ENCODE measurements at regions not wholly inside any gene's neighbourhood (a gene's known extent, or its start where the extent isn't known, plus 50 kb on each side); places are given as distances from the start of the nearest gene placed in this dataset.

- no peaks in the 10 kb centered on the region for H3K9me3 Mint-ChIP-seq (ENCODE audit: insufficient read depth)
- no peak overlapping the region for H3K27ac Mint-ChIP-seq
- ATAC-seq (no peak), DNase-seq (no peak)
- ChIA-PET CTCF (no interaction called here), POLR2A (no interaction called here)
- no peaks in the 10 kb centered on the region for H3K4me1 Mint-ChIP-seq (ENCODE audit: low read depth)
- H3K27me3 Mint-ChIP-seq (ENCODE audit: low read depth): no peaks in the 10 kb centered on the region
- H3K36me3 Mint-ChIP-seq (ENCODE audit: low read depth): no peaks in the 10 kb centered on the region
- no peak overlapping the region for H3K4me3 Mint-ChIP-seq
Measured at GRCh38 chr12:111288771-111289170, 80.1 kb downstream of the PHETA1 start.

DNA sequence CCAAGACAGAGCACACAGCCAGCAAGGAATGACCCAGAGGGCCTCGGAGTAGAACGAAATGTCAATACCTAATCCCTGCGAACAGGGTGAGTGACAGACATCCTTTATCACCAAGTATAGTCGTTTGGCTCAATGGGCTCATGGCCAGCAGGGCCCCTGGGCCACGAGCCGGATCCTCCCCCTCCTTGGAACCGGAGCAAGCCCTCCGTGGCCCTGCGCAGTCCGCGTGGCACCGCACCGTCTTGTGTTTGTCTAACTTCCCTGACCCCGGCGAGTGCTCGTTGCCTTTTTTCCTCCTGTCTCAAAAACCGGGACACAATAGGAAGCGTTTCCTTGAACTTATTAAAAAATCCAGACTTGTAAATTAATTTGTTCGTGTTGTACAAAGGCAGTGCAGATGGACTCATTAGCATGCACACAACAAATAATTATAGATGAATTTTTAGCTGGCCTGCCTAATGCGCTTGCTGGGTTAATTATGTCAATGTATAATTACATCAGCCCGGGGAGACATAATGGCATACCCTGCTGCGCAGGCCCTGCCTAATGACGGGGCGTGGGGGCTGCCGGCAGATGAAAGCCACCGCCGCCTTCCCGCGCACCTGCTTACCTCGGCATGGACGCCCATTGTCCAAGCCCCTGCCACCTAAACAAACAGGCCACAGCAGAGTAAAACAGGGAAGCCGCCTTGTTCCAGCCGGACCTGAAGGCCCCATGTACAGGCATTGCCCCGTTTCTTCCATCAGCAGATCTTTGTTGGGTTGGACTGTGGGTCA, 81.6 kb downstream of the PHETA1 start:
- no peak overlapping the region for H3K4me3 Mint-ChIP-seq
- no peak for ATAC-seq
- no peak for DNase-seq
- H3K36me3 Mint-ChIP-seq (ENCODE audit: low read depth): no peaks in the 10 kb centered on the region
- no peak overlapping the region for H3K27ac Mint-ChIP-seq
- ChIA-PET POLR2A (no interaction called here), CTCF (no interaction called here)
- H3K9me3 Mint-ChIP-seq (ENCODE audit: insufficient read depth): no peaks in the 10 kb centered on the region
- no peaks in the 10 kb centered on the region for H3K27me3 Mint-ChIP-seq (ENCODE audit: low read depth)
- no peaks in the 10 kb centered on the region for H3K4me1 Mint-ChIP-seq (ENCODE audit: low read depth)

DNA sequence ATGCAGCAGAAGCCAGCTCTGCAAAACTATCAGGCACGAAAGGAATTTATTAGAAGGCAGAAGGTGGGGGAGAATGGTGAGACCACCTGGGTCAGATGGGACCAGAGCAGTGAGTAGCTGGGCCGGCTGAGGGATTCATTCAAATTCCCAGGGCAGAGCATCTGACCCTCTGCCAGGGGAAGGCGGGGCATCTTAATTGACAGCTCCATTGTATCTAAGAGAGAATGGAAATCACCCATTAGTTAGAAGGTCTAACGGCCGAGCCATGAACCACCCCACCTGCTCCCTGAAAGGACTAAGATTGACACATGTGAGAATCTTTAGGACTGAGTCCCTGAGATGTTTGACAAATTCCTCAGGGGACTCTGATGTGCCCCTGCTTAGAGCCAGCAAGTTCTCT, 83.7 kb downstream of the PHETA1 start:
- Mint-ChIP-seq H3K27ac (no peak overlapping the region), H3K9me3 (ENCODE audit: insufficient read depth) (no peaks in the 10 kb centered on the region), H3K27me3 (ENCODE audit: low read depth) (no peaks in the 10 kb centered on the region), H3K4me1 (ENCODE audit: low read depth) (no peaks in the 10 kb centered on the region), H3K36me3 (ENCODE audit: low read depth) (no peaks in the 10 kb centered on the region), H3K4me3 (no peak overlapping the region)
- CTCF ChIA-PET: no interaction called here
- POLR2A ChIA-PET: interaction anchor here (0.6 kb wide), 1 partner anchor 13 kb away, joined by 3 read pairs; no protein-coding TSS in a partner anchor
- DNase-seq (no peak), ATAC-seq (no peak)

DNA sequence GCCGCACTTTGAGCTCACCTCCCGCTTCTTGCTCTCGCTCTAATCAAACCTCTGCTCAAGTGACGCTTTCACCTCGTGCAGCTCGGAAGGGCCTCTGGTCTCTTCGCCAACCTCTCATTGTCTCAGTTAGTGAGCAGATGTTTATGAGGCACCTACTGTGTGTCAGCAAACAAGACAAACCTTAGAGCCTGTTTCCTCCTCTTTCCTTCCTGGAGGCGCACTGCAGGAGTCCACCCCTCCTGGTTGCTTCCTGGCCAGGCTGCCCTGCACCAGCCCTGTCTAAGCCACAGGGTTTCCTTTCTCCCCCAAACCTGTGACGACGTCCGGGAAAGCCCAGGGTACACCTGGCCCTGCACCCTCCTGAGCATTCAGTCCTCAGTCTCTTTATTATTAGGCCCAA, 84.2 kb downstream of the PHETA1 start:
- H3K27ac Mint-ChIP-seq: no peak overlapping the region
- CTCF ChIA-PET: no interaction called here
- DNase-seq: no peak
- ATAC-seq: no peak
- no peak overlapping the region for H3K4me3 Mint-ChIP-seq
- no peaks in the 10 kb centered on the region for H3K27me3 Mint-ChIP-seq (ENCODE audit: low read depth)
- H3K36me3 Mint-ChIP-seq (ENCODE audit: low read depth): no peaks in the 10 kb centered on the region
- POLR2A ChIA-PET: no interaction called here
- no peaks in the 10 kb centered on the region for H3K4me1 Mint-ChIP-seq (ENCODE audit: low read depth)
- H3K9me3 Mint-ChIP-seq (ENCODE audit: insufficient read depth): no peaks in the 10 kb centered on the region

DNA sequence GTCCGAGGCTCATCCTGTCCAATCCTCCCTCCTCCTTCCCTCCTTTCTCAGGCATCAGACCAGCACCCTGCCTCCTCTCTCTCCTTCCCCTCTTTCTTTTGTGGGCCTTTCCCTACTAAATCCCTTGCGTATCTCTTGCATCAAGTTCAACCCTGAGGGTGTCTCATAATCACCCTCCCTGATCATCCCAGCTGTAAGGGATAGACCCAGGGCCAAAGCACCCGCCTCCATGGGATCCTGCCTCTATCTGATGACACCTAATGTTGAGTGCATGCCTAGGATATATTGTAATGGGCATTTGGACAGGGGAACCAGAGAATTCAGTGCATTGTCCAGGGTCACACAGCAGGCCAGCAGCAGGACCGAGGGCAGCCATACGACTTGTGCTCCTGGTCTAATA, 84.9 kb downstream of the PHETA1 start:
- CTCF ChIA-PET: no interaction called here
- Mint-ChIP-seq H3K4me3 (no peak overlapping the region), H3K4me1 (ENCODE audit: low read depth) (no peaks in the 10 kb centered on the region), H3K36me3 (ENCODE audit: low read depth) (no peaks in the 10 kb centered on the region), H3K27me3 (ENCODE audit: low read depth) (no peaks in the 10 kb centered on the region), H3K9me3 (ENCODE audit: insufficient read depth) (no peaks in the 10 kb centered on the region), H3K27ac (no peak overlapping the region)
- ATAC-seq: no peak
- no peak for DNase-seq
- POLR2A ChIA-PET: no interaction called here

DNA sequence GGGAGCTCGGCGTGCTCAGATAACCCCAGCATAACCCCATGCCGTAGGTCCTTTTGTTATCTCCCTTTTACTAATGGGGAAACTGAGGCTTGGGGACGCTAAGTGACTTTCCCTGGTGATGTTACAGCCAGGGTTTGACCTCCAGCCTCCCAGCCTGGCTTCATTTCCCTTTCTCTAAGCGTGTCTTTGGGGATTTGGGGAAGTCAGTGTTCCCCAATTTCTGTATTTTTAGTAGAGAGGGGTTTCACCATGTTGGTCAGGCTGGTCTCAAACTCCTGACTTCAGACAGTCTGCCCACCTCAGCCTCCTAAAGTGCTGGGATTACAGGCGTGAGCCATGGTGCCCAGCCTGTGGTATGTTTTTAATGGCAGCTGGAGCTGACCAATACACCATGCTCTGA, 85.4 kb downstream of the PHETA1 start:
- no peaks in the 10 kb centered on the region for H3K27me3 Mint-ChIP-seq (ENCODE audit: low read depth)
- DNase-seq (no peak), ATAC-seq (no peak)
- no peaks in the 10 kb centered on the region for H3K36me3 Mint-ChIP-seq (ENCODE audit: low read depth)
- H3K4me3 Mint-ChIP-seq: no peak overlapping the region
- no peak overlapping the region for H3K27ac Mint-ChIP-seq
- H3K9me3 Mint-ChIP-seq (ENCODE audit: insufficient read depth): no peaks in the 10 kb centered on the region
- ChIA-PET CTCF (no interaction called here), POLR2A (no interaction called here)
- no peaks in the 10 kb centered on the region for H3K4me1 Mint-ChIP-seq (ENCODE audit: low read depth)

DNA sequence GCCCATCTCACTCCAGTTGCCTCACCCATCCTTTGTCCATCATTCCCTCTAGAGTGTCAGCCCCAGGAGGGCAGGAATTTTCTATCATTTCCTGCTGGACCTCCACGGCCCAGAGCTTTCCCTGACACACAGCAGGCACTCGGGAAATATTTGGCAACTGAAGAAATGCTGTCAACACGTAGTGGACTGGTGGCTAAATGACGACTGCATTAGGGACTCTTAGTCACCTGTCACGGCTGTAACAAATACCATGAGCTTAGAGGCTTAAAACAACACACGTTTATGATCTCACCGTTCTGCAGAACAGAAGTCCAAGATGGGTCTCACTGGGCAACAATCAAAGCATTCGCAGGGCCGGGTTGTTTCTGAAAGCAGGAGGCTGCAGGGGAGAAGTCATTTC, 91.3 kb downstream of the PHETA1 start:
- ChIA-PET POLR2A (no interaction called here), CTCF (no interaction called here)
- Mint-ChIP-seq H3K27ac (no peak overlapping the region), H3K4me3 (no peak overlapping the region), H3K4me1 (ENCODE audit: low read depth) (peaks cover 4% of the 10 kb centered on the region), H3K36me3 (ENCODE audit: low read depth) (no peaks in the 10 kb centered on the region), H3K27me3 (ENCODE audit: low read depth) (no peaks in the 10 kb centered on the region), H3K9me3 (ENCODE audit: insufficient read depth) (no peaks in the 10 kb centered on the region)
- DNase-seq (no peak), ATAC-seq (no peak)

DNA sequence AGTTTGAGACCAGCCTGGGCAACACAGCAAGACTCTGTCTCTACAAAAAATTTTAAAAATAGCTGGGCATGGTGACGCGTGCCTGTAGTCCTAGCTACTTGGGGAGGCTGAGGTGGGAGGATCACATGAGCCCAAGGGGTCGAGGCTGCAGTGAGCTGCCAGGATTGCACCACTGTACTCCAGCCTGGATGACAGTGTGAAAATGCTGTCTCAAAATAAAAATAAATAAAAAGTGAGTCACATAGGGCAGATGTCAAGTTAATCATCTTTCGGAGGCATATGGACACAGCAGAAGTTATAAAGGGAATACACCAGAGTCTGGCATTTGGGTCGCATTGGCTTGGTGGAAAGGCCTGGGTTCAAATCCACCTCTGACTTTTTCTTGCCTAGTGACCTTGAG, 92.7 kb downstream of the PHETA1 start:
- ATAC-seq (no peak), DNase-seq (no peak)
- CTCF ChIA-PET: interaction anchor here (1.2 kb wide), 1 partner anchor 382 kb away, joined by 3 read pairs; no protein-coding TSS in a partner anchor
- no peak overlapping the region for H3K4me3 Mint-ChIP-seq
- H3K27ac Mint-ChIP-seq: no peak overlapping the region
- H3K27me3 Mint-ChIP-seq (ENCODE audit: low read depth): peaks cover 3% of the 10 kb centered on the region
- POLR2A ChIA-PET: no interaction called here
- H3K36me3 Mint-ChIP-seq (ENCODE audit: low read depth): no peaks in the 10 kb centered on the region
- no peaks in the 10 kb centered on the region for H3K9me3 Mint-ChIP-seq (ENCODE audit: insufficient read depth)
- peaks cover 8% of the 10 kb centered on the region for H3K4me1 Mint-ChIP-seq (ENCODE audit: low read depth)

DNA sequence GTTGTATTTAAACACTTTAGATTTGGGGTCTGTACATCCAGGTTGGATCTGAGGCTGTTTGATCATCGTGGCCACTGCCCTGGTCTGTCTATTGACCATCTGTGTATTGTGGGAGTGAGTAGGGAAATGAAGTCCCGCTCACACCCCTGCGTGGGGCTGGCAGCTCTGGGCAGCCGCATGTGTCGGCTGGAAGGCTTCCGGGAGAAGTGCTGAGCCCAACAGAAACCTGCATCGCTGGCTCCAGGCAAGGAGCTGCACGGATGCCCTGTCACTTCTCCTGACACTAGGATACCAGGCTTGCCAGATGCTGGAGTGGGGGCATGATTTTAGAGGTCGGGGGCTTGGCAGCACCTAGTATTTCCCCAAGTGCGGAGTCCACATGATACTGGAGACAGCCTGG, 93.6 kb downstream of the PHETA1 start:
- no peak overlapping the region for H3K4me3 Mint-ChIP-seq
- peaks cover 9% of the 10 kb centered on the region for H3K27me3 Mint-ChIP-seq (ENCODE audit: low read depth)
- no peak overlapping the region for H3K27ac Mint-ChIP-seq
- peaks cover 8% of the 10 kb centered on the region for H3K4me1 Mint-ChIP-seq (ENCODE audit: low read depth)
- DNase-seq (no peak), ATAC-seq (no peak)
- ChIA-PET CTCF (interaction anchor here (0.6 to 1.2 kb wide), 3 partner anchors 9 to 381 kb away, joined by 3 read pairs; no protein-coding TSS in a partner anchor), POLR2A (no interaction called here)
- no peaks in the 10 kb centered on the region for H3K36me3 Mint-ChIP-seq (ENCODE audit: low read depth)
- H3K9me3 Mint-ChIP-seq (ENCODE audit: insufficient read depth): no peaks in the 10 kb centered on the region

- H3K4me1 Mint-ChIP-seq (ENCODE audit: low read depth): peaks cover 8% of the 10 kb centered on the region
- peaks cover 12% of the 10 kb centered on the region for H3K27me3 Mint-ChIP-seq (ENCODE audit: low read depth)
- ChIA-PET CTCF (interaction anchor here (0.6 to 0.7 kb wide), 2 partner anchors 8 to 167 kb away, joined by 3 read pairs; no protein-coding TSS in a partner anchor), POLR2A (interaction anchor here (0.5 kb wide), 1 partner anchor 204 kb away, joined by 4 read pairs; no protein-coding TSS in a partner anchor)
- H3K4me3 Mint-ChIP-seq: no peak overlapping the region
- H3K27ac Mint-ChIP-seq: no peak overlapping the region
- no peaks in the 10 kb centered on the region for H3K36me3 Mint-ChIP-seq (ENCODE audit: low read depth)
- no peaks in the 10 kb centered on the region for H3K9me3 Mint-ChIP-seq (ENCODE audit: insufficient read depth)
- no peak for DNase-seq
- ATAC-seq: no peak
Measured at GRCh38 chr12:111274777-111275176, 94.1 kb downstream of the PHETA1 start.

GRCh38 chr12:111271674-111272418, 97.0 kb downstream of the PHETA1 start:
- POLR2A ChIA-PET: interaction anchor here (0.6 kb wide), 1 partner anchor 13 kb away, joined by 3 read pairs; no protein-coding TSS in a partner anchor

GRCh38 chr12:111270774-111271173, 98.1 kb downstream of the PHETA1 start:
- peaks cover 8% of the 10 kb centered on the region for H3K4me1 Mint-ChIP-seq (ENCODE audit: low read depth)
- CTCF ChIA-PET: interaction anchor here (0.7 to 2.2 kb wide), 2 partner anchors 161 to 245 kb away, joined by 3 to 18 read pairs; no protein-coding TSS in a partner anchor

More at GRCh38 chr12:111271674-111272418, 97.0 kb downstream of the PHETA1 start:
- no peak overlapping the region for H3K4me3 Mint-ChIP-seq
- DNase-seq (peak; percentile 22), ATAC-seq (no peak)
- peaks cover 12% of the 10 kb centered on the region for H3K27me3 Mint-ChIP-seq (ENCODE audit: low read depth)
- no peak overlapping the region for H3K27ac Mint-ChIP-seq
- no peaks in the 10 kb centered on the region for H3K36me3 Mint-ChIP-seq (ENCODE audit: low read depth)
- no peaks in the 10 kb centered on the region for H3K9me3 Mint-ChIP-seq (ENCODE audit: insufficient read depth)
- peaks cover 8% of the 10 kb centered on the region for H3K4me1 Mint-ChIP-seq (ENCODE audit: low read depth)
- CTCF ChIA-PET: interaction anchor here (0.7 to 2.2 kb wide), 13 partner anchors 10 to 425 kb away, joined by 3 to 18 read pairs (median 3); no protein-coding TSS in a partner anchor

More at GRCh38 chr12:111270774-111271173, 98.1 kb downstream of the PHETA1 start:
- no peaks in the 10 kb centered on the region for H3K36me3 Mint-ChIP-seq (ENCODE audit: low read depth)
- H3K27me3 Mint-ChIP-seq (ENCODE audit: low read depth): peaks cover 12% of the 10 kb centered on the region
- no peaks in the 10 kb centered on the region for H3K9me3 Mint-ChIP-seq (ENCODE audit: insufficient read depth)
- POLR2A ChIA-PET: no interaction called here
- no peak overlapping the region for H3K27ac Mint-ChIP-seq
- no peak overlapping the region for H3K4me3 Mint-ChIP-seq
- DNase-seq (no peak), ATAC-seq (no peak)
